GM12878 (cell line): ENCODE measurements at regions not wholly inside any gene's neighbourhood (a gene's known extent, or its start where the extent isn't known, plus 50 kb on each side); places are given as distances from the start of the nearest gene placed in this dataset.

Experiments
- BHLHE40 ChIP-seq, 2 experiments: fragments of 450-650 bp in 1 of 2; IDR thresholded peaks; 2 replicates each; pipeline ENCODE4 v1.6.1; 2011 to 2017; ENCODE audit warnings: low read depth in 2 of 2, borderline replicate concordance in 1 of 2, improper control_type of control experiment in 1 of 2, low read length in 1 of 2, mild to moderate bottlenecking in 1 of 2
- CHD2 ChIP-seq: IDR thresholded peaks from 2 replicates; pipeline ENCODE4 v1.6.1; 2011; ENCODE audit warnings: low read depth, low read length, improper control_type of control experiment, borderline replicate concordance
- CHD4 ChIP-seq: fragments of 200-600 bp; sonication (generic); IDR thresholded peaks from 2 replicates; pipeline ENCODE4 v1.6.1; 2016; ENCODE audit warnings: mild to moderate bottlenecking
- CTCF ChIP-seq, 3 experiments: IDR thresholded peaks in 2 of 3; conservative IDR thresholded peaks in 1 of 3; 2 replicates each; pipeline ENCODE4 v1.5.1; 2011; ENCODE audit warnings: low read depth in 3 of 3, low read length in 3 of 3, mild to moderate bottlenecking in 3 of 3, control low read depth in 2 of 3, moderate library complexity in 2 of 3, inconsistent platforms in 1 of 3, mixed read lengths in 1 of 3; ENCODE audit not compliant: control insufficient read depth in 2 of 3, insufficient read depth in 1 of 3; ENCODE audit errors: extremely low read depth in 1 of 3
- MXI1 ChIP-seq: fragments of 150-350 bp; IDR thresholded peaks from 2 replicates; pipeline ENCODE4 v1.6.1; 2011; ENCODE audit warnings: low read depth, mild to moderate bottlenecking, inconsistent platforms, low read length, improper control_type of control experiment
- NFIC ChIP-seq: IDR thresholded peaks from 2 replicates; pipeline ENCODE4 v1.6.1; 2012; ENCODE audit warnings: low read depth, mild to moderate bottlenecking, inconsistent platforms, low read length, moderate library complexity
- POLR2A ChIP-seq: IDR thresholded peaks from 2 replicates; pipeline ENCODE4 v1.6.1; 2011; ENCODE audit warnings: low read depth, mild to moderate bottlenecking, low read length

GRCh38 chr4:108543359-108543968, 76.9 kb upstream of the RPL34 start:
- no peak for TF ChIP-seq CHD4
- no peak for TF ChIP-seq NFIC
- TF ChIP-seq POLR2A, result no peak
- no peak for TF ChIP-seq MXI1
- no peak for TF ChIP-seq CHD2
- no peak for TF ChIP-seq BHLHE40 (IDR thresholded peaks at IDR 0.05; ENCODE audit: borderline replicate concordance in 1 of 2, low read depth in 2 of 2, low read length in 1 of 2)
- no peak for TF ChIP-seq CTCF (IDR thresholded peaks at IDR 0.05 in 2 of 3, conservative IDR thresholded peaks at IDR 0.05 in 1 of 3; ENCODE audit: control insufficient read depth in 2 of 3, extremely low read depth in 1 of 3, insufficient read depth in 1 of 3, low read depth in 3 of 3, low read length in 3 of 3)
